Panc1 (cell line): ENCODE measurements at regions not wholly inside any gene's neighbourhood (a gene's known extent, or its start where the extent isn't known, plus 50 kb on each side); places are given as distances from the start of the nearest gene placed in this dataset.

Experiments used
- ATAC-seq: fragments of 200-7000 bp; cut with Tn5 transposase; 2 replicates; pipeline ENCODE4 v1.9.1; 2020; ENCODE audit warnings: mild to moderate bottlenecking, moderate library complexity
- BruUV-seq: library from RNA; stranded (reverse); fragments of 400-500 nt; replicated peaks from 2 replicates; lab custom pipeline; 2021; lab: Mats Ljungman, UMichigan
- CTCF ChIA-PET: fragments of 300-600 bp; sonication (Branson Sonifier 250); formaldehyde crosslinking; loops from one replicate; lab custom pipeline; 2022; ENCODE audit warnings: antibody characterized with exemption; lab: Charles Lee
- POLR2A ChIA-PET: fragments of 300-600 bp; sonication (Branson Sonifier 250); formaldehyde crosslinking; loops from one replicate; lab custom pipeline; 2022; ENCODE audit warnings: antibody characterized with exemption; lab: Charles Lee
- DNase-seq: peaks from one replicate; pipeline ENCODE4 v3.0.0-alpha.2; 2010; ENCODE audit warnings: low read depth, low spot score
- H3K27ac ChIP-seq: 2 replicates; pipeline ENCODE4 v1.5.1; 2011; ENCODE audit warnings: mild to moderate bottlenecking, low read length, inconsistent platforms
- H3K27me3 ChIP-seq: fragments of 200-500 bp; sonication (Bioruptor generic); 2 replicates; pipeline ENCODE4 v1.6.0; 2014; ENCODE audit warnings: low read length, inconsistent platforms; ENCODE audit not compliant: control insufficient read depth, insufficient read depth
- H3K36me3 ChIP-seq: fragments of 200-500 bp; sonication (Bioruptor generic); 2 replicates; pipeline ENCODE4 v1.5.1; 2014; ENCODE audit warnings: inconsistent platforms, mild to moderate bottlenecking, low read length, moderate library complexity; ENCODE audit not compliant: control insufficient read depth, insufficient read depth
- H3K4me1 ChIP-seq: 2 replicates; pipeline ENCODE4 v1.5.1; 2011; ENCODE audit warnings: inconsistent platforms, mild to moderate bottlenecking, low read length, moderate library complexity; ENCODE audit not compliant: control insufficient read depth, insufficient read depth
- H3K4me3 ChIP-seq, 2 experiments: 2 replicates each; pipeline ENCODE4 v1.5.1; 2011 to 2012; ENCODE audit warnings: low read depth in 2 of 2, low read length in 2 of 2, mild to moderate bottlenecking in 2 of 2, inconsistent platforms in 1 of 2, moderate library complexity in 1 of 2
- H3K9me3 ChIP-seq: fragments of 200-500 bp; sonication (Bioruptor generic); 2 replicates; pipeline ENCODE4 v1.5.1; 2014; ENCODE audit warnings: low read depth, mild to moderate bottlenecking, inconsistent platforms, low read length, moderate library complexity; ENCODE audit not compliant: control insufficient read depth, insufficient read depth
- POLR2AphosphoS5 ChIP-seq: IDR thresholded peaks from 2 replicates; pipeline ENCODE4 v1.6.1; 2012; ENCODE audit warnings: mild to moderate bottlenecking, low read depth, low read length, moderate library complexity
- SIN3A ChIP-seq: IDR thresholded peaks from 2 replicates; pipeline ENCODE4 v1.6.1; 2012; ENCODE audit warnings: low read depth, mild to moderate bottlenecking, low read length, moderate library complexity, borderline replicate concordance; ENCODE audit not compliant: insufficient read depth
- TCF7L2 ChIP-seq: IDR thresholded peaks from 2 replicates; pipeline ENCODE4 v1.6.1; 2011; ENCODE audit warnings: mild to moderate bottlenecking, low read depth, low read length, inconsistent platforms
- in situ Hi-C: cut with HindIII; loops from 2 replicates; pipeline ENCODE4 v1.10.0; 2016; ENCODE audit warnings: low sequenced_read_pairs, low pct_unique_long_range_greater_than_20kb
- intact Hi-C: fragments of 100-400 bp; cut with micrococcal nuclease; formaldehyde crosslinking; loops from one replicate; pipeline ENCODE4 v1.10.0; 2022; ENCODE audit not compliant: unreplicated experiment
- TF ChIP-seq, protein P1 (sequence below): fragments of 450-650 bp; IDR thresholded peaks from 2 replicates; pipeline ENCODE4 v1.5.1; 2017; ENCODE audit warnings: mild to moderate bottlenecking
- TF ChIP-seq, protein P2 (sequence below), 2 experiments: IDR thresholded peaks; 2 replicates each; pipeline ENCODE4 v1.6.1; 2011 to 2012; ENCODE audit warnings: low read depth in 2 of 2, control low read depth in 1 of 2, low read length in 1 of 2, mild to moderate bottlenecking in 1 of 2, moderate library complexity in 1 of 2; ENCODE audit not compliant: insufficient read depth in 1 of 2

DNA sequence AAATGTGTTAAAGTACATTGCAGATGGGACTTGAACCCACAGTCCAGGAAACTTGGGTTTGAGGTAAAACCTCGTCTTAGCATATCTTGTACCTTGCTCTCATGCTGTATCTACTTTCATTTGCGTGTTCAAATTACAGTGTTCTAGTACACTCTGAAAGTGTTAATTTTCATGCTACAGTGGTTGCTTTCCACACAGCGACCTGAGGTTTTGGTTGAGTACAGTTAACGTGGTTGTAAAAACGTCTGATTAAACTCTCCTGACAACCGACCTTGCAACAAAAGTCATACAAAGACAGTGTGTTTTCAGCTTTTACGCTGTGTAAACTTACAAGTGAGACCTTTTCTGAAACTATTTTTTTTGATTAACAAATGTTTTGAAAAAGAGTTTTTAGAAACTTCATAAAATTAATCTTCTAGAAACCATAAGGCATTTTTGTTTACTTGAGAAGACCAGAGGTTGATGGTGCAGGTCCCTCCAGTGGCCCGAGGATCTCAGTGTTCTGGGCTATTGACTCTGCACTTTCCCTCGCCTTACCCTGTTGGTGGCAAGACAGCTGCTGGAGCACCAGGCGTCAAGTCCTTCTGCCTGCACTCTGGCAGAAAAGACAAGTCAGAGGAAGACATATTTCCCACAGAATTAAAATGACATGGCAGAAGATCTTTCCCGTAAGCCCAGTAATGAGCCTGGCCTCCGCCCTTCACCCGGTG is 334.0 kb downstream of the THBS2 start:
- Histone ChIP-seq H3K9me3 (no peaks in the 10 kb centered on the region), H3K36me3 (no peaks in the 10 kb centered on the region), H3K4me1 (no peaks in the 10 kb centered on the region), H3K27ac (no peak overlapping the region), H3K27me3 (peaks cover 3% of the 10 kb centered on the region), H3K4me3 (no peak overlapping the region)
- no peak for DNase-seq
- in situ Hi-C loops (no loop called here), intact Hi-C loops (no loop called here)
- BruUV-seq = no TSS peak
- POLR2A ChIA-PET = no interaction called here
- CTCF ChIA-PET = interaction anchor here (0.6 kb wide), 1 partner anchor 9 kb away, joined by 3 read pairs; no protein-coding TSS in a partner anchor
- no peak for TF ChIP-seq SIN3A
- TF ChIP-seq POLR2AphosphoS5 = no peak
- no peak for TF ChIP-seq TCF7L2
- TF ChIP-seq, protein P1, sequence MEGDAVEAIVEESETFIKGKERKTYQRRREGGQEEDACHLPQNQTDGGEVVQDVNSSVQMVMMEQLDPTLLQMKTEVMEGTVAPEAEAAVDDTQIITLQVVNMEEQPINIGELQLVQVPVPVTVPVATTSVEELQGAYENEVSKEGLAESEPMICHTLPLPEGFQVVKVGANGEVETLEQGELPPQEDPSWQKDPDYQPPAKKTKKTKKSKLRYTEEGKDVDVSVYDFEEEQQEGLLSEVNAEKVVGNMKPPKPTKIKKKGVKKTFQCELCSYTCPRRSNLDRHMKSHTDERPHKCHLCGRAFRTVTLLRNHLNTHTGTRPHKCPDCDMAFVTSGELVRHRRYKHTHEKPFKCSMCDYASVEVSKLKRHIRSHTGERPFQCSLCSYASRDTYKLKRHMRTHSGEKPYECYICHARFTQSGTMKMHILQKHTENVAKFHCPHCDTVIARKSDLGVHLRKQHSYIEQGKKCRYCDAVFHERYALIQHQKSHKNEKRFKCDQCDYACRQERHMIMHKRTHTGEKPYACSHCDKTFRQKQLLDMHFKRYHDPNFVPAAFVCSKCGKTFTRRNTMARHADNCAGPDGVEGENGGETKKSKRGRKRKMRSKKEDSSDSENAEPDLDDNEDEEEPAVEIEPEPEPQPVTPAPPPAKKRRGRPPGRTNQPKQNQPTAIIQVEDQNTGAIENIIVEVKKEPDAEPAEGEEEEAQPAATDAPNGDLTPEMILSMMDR = no peak
- no peak for ATAC-seq

DNA sequence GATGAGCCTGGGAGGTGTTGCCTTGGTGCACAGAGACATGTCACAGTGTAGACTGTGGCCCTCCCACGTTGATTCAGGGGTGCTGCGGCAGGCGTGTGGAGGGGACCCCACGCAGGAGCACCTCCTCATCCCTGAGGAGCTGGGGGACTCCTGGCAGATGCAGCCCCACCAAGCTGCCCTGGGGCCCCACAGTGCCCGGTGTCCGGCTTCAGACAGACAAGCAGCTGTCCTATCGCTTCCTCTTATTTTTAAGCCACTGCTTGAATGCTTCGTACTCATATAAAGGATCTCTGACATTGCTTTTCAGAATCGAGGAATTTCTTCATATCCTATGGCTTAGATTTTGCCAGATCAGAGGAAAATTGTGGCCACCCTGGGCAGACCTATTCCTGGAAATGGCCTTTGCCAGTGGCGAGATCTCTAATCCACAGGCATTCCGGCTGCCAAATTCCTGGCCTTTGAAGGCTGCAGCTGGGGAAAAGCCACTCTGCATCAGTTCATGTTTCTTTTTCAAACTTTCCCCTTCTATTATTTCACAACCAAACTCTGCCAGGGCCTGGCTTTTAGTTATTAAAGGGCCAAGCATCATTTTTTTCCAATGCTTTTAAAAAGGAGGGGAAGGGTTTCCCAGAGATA is 337.0 kb downstream of the THBS2 start:
- intact Hi-C loops = no loop called here
- no peaks in the 10 kb centered on the region for H3K4me1 ChIP-seq
- BruUV-seq = no TSS peak
- ChIA-PET CTCF (no interaction called here), POLR2A (no interaction called here)
- DNase-seq = no peak
- in situ Hi-C loops = no loop called here
- TF ChIP-seq, protein P2, sequence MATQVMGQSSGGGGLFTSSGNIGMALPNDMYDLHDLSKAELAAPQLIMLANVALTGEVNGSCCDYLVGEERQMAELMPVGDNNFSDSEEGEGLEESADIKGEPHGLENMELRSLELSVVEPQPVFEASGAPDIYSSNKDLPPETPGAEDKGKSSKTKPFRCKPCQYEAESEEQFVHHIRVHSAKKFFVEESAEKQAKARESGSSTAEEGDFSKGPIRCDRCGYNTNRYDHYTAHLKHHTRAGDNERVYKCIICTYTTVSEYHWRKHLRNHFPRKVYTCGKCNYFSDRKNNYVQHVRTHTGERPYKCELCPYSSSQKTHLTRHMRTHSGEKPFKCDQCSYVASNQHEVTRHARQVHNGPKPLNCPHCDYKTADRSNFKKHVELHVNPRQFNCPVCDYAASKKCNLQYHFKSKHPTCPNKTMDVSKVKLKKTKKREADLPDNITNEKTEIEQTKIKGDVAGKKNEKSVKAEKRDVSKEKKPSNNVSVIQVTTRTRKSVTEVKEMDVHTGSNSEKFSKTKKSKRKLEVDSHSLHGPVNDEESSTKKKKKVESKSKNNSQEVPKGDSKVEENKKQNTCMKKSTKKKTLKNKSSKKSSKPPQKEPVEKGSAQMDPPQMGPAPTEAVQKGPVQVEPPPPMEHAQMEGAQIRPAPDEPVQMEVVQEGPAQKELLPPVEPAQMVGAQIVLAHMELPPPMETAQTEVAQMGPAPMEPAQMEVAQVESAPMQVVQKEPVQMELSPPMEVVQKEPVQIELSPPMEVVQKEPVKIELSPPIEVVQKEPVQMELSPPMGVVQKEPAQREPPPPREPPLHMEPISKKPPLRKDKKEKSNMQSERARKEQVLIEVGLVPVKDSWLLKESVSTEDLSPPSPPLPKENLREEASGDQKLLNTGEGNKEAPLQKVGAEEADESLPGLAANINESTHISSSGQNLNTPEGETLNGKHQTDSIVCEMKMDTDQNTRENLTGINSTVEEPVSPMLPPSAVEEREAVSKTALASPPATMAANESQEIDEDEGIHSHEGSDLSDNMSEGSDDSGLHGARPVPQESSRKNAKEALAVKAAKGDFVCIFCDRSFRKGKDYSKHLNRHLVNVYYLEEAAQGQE (IDR thresholded peaks at IDR 0.05; ENCODE audit: insufficient read depth in 1 of 2, low read depth in 2 of 2, low read length in 1 of 2) = no peak
- TF ChIP-seq TCF7L2 = no peak
- no peak for TF ChIP-seq SIN3A
- no peak overlapping the region for H3K4me3 ChIP-seq
- ATAC-seq = no peak
- no peaks in the 10 kb centered on the region for H3K36me3 ChIP-seq
- H3K27me3 ChIP-seq = peaks cover 3% of the 10 kb centered on the region
- no peak overlapping the region for H3K27ac ChIP-seq
- no peaks in the 10 kb centered on the region for H3K9me3 ChIP-seq

DNA sequence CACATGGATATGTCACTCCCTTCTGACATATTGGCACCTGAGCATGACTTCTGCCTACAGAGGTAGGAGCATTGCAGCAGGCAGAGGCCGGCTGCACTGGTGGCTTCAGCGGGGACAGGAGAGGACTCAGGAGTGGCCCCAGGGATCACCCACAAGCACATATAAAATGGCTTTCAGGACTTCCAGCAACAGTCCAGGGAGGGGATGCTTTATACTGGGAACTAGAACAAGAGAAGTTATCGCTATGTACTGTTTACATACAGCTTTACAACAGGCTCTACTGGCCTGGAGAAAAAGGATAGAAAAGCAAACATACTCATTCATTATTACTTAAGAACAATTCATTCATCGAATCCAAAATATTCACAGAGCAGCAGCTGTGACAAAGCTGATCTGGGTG is 337.8 kb downstream of the THBS2 start:
- no peaks in the 10 kb centered on the region for H3K9me3 ChIP-seq
- CTCF ChIA-PET = no interaction called here
- peaks cover 3% of the 10 kb centered on the region for H3K27me3 ChIP-seq
- TF ChIP-seq, protein P2 (IDR thresholded peaks at IDR 0.05; ENCODE audit: insufficient read depth in 1 of 2, low read depth in 2 of 2, low read length in 1 of 2) = no peak
- no peak for TF ChIP-seq POLR2AphosphoS5
- TF ChIP-seq, protein P1 = no peak
- TF ChIP-seq SIN3A = no peak
- no peak for TF ChIP-seq TCF7L2
- no peaks in the 10 kb centered on the region for H3K4me1 ChIP-seq
- DNase-seq (no peak), ATAC-seq (no peak)
- no peak overlapping the region for H3K27ac ChIP-seq
- BruUV-seq = no TSS peak
- POLR2A ChIA-PET = no interaction called here
- H3K36me3 ChIP-seq = no peaks in the 10 kb centered on the region
- in situ Hi-C loops = no loop called here
- H3K4me3 ChIP-seq = no peak overlapping the region
- intact Hi-C loops = no loop called here
